HG03103 (cell line): ENCODE measurements at regions not wholly inside any gene's neighbourhood (a gene's known extent, or its start where the extent isn't known, plus 50 kb on each side); places are given as distances from the start of the nearest gene placed in this dataset.
"Not testable (repeated sequence)": the region's sequence is repeated elsewhere in the genome, so short reads cannot be mapped to it uniquely, and the experiment has no call there.

Source experiments
- ATAC-seq: cut with Tn5 transposase; IDR thresholded peaks from one replicate; pipeline ENCODE4 v1.9.1; 2021; ENCODE audit warnings: low read depth; ENCODE audit not compliant: unreplicated experiment

DNA sequence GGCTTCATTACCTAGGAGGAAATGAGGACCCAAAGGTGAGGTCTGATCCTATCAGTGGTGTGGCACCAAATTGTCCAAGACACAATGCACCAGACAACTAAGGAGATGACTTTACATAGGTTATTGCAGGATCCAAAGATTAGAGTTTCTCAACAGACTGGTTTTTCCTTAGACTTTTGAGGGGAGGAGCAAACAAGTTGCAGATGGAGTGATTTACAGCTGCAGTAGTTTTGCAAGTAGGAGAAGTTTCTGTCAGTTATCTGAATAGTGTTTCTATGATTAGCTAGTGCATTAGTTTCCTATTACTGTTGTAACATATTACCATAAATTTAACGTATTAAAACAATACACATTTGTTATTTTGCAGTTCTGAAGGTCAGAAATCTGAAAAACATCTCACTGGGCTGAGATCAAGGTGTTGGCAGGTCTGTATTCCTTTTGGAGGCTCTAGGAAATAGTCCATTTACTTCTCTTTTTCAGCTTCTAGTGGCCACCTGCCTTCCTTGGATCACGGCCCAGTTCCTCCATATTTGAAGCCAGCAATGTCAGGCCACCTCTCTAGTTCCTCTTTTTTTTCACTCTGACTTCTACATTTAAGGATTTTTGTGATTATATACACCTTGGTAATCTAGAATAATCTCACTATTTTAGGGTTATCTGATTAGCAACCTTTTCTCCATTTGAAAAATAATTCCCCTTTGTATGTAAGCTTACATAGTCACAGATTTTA, 994.9 kb downstream of the REEP3 start:
- ATAC-seq: no peak

DNA sequence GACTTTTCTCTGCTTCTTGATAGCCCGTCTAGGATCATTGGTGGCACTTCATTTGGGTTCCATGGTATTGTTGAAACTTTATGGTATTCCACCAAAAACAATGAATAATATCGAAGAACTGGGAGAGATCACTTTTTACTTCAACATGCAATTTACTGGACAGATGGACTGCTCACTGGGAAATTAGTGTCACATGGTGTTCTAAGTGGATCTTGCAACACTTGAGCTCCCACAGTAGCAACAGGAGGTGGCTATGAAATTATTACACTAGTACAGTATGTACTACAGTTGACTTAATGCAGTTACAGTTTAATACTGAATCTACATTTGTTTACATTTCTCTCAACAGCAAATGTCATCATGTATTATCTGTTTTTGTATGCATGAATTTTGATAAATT, 997.3 kb downstream of the REEP3 start:
- ATAC-seq: no peak

DNA sequence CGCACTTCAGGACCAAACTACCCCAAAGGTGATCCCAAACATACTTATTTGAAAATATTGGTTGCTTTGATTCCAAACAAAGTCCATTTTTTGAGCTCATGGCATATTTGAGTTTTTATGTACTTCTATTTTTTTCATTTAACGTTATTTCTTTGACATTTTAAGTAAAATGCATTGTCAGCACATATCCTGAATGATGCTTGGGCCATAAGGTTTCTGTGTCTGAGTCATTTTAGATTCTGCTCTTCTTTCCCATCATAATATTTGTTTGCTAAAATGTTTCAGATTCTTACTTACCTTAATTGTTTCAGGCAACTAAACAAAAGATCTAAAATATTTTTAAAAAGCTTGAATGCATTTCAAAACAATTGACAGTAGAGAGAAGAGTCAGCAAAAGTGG, 998.2 kb downstream of the REEP3 start:
- no peak for ATAC-seq

DNA sequence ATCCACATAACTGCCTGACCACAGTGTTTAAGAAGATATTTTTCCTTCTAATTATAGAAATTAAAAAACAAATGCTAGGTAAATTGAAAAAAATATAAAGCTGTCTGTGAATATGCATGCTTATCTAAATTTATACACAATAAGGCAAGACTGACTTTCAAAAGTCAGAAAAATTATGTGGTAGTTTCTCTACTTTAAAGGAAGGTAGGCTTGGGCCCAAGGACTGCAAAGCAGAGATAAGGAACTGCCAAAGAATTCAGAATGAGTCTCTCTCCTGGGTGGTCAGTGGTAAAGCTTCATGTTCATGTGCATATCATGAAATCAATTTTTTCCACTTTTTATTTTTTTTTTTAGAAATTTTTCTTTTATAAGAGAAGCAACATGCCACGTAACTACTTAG, 998.6 kb downstream of the REEP3 start:
- no peak for ATAC-seq

DNA sequence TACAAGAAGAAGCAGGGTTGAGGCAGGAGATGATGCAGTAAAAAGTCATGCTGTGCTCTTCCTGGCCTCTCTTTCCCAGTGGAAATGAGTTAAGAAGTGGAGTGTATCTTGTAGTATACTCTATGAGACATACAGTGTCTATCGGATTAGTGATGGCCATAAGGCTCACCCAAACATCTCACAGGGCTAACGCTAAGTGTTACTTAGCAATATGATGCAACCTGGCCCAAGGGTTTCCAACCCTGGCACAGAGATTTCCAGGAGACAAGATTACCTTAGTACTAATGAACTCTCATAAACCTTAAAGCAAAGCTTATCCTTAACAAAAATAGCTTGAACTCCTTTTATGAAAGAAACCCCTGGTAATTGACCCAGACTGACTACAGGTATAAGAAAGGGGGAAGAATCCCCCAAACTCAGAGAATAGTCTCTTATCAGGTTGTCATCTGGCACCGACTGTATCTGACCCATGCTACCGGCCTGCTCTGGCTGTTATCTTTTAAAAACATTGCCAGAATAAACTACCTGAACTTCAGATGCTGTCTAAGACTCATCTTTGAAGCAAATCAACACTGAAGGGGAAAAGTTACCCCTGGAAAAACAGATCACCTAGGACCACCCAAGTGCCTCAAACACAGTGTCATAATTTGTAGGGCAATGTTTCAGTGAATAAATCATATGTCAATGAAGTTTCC, 1002.0 kb downstream of the REEP3 start:
- ATAC-seq: no peak

DNA sequence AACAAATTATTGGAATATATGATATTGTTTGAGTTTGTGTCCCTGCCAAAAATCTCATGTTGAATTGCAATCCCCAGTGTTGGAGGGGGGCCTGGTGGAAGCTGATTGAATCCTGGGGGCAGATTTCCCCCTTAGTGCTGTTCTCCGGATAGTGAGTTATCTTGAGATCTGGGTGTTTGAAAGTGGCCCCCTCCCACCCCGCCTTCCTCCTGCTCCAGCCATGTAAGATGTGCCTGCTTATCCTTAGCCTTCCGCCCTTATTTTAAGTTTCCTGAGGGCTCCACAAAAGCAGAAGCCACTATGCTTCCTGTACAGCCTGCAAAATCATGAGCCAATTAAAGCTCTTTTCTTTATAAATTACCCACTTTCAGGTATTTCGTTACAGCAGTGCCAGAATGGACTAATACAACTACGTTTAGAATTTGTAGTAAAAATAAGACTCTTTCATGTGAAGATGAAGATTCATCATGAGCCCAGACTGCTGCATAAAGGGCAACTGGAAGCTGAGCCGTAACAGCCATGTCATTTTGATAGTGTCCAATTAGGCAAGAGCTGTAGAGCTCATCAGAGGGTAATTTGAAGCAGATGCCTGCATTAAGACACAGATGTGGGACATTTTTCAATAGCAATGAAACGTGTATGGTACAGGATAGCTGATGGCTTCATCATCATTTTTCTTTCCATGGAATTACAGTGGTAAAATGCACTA, 1007.2 kb downstream of the REEP3 start:
- no peak for ATAC-seq

DNA sequence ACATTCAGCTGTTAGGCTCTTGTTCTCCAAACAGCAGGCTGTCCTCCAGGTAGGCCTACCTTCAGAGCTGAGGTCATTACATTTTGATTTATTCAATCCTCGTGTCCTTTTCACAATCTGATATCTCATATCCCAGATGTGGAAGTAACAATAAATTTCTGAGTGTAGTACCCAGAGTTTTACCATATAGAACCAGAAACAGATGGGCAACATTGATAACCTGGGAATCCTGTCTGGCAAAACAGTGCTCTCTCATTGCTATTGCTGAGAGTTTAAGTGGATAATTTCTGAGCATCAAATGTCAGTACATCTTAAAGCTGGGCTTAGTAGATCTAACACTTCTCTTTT, 1007.8 kb downstream of the REEP3 start:
- ATAC-seq: no peak

DNA sequence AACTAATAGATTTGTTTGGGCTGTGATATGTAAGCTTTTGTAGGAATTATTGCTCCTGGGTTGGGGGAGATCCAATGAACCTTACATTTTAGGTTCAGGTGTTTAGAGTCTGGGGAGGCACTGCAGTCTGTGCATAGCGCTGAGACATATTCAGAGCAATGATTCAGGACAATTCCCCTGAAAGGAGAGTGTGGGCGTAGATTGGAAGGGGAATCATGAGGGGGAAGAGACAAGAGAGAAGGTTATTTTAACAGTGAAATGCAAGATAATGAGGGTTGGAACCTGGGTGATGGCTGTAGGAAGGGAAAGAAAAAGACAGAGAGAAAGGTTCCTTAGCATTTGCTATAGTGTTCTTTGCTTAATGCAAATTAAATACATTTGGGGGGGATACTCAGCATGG, 1013.4 kb downstream of the REEP3 start:
- no peak for ATAC-seq

DNA sequence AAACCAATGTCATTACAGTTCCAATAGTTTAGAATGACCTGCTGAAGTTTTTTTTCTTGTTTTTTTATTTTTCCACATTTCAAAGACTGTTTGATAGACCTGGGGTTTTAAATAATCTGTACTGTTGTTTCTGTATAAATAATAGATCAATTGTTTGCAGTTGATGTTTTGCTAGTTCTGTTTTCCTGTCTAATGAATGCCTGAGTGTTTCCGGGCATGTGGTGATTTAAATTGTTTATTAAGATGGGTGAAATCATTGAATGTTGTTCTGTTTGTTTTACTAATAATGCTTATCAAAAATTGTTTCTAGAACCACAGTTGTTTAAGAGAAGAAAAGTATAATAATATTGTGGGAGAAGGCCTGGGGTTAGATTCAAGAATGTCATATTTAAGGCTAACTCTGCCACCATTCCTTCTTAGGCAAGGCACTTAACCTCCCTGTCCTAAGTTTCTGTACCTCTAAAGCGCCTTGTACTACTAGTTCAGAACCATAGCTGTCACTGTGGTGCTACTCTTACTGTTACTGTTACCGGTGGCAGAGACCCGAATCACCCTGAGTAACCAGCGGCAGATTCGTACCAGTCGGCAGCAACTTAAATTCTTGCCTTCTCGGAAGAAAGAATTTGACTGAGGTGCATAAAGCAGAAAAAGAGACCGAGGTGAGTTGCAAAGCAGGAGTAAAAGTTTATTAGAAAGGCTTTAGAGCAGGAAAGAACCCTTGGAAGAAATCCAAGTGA, 1014.1 kb downstream of the REEP3 start:
- ATAC-seq: no peak

DNA sequence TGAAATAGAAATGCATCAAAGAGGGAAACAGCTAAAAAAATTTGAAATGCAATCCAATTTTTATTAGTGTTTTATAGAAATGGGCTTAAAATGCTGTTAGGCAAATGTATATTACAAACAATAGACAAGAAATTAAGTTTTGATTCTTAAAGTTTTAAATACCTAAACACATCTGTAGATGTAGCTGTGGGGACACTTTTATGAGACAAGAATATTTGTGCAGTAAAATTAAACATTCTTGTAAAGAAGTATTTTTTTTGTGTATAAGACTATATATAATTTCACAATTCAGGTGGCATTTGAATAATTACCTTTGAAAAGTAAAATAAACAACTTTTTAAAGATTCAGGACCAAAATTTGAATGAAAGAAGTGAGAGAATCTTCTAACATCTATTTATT, 1015.9 kb downstream of the REEP3 start:
- ATAC-seq: no peak

DNA sequence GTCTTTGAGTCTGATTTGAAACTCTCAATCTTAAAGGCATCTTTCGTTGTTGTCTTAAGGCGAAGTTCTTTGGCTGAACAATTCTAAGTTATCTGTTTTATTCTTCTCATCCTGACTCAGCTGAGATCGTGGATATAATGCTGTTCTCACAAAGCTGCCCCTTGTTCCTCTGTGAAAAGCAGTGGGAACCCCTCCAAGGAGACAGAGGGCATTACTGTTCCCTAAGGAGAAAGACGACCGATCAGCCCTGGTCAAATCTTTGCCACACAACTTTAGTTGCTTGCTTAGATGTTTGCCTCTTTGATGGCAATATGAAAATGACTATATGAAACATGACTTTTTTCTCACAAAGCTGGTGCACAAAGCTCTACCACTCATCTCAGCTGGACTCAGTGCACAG, 1016.7 kb downstream of the REEP3 start:
- ATAC-seq: no peak

DNA sequence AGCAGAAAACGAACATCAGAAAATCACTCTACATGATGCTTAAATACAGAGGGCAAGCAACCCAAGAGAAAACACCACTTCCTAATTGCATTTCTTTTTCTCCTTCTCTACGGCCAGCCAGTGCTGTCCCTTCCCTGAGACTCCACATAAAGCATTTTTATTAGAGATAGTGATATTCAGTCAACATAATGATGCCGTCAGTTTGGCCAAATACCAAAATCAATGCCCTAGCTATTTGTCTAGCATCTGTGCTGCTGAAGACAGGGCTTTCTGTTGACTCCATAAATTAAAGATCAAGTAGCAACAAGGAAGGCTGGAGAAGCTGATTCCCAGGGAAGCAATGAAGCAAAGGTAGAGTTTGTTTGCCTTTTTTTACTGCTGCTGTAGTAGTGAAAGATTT, 1024.9 kb downstream of the REEP3 start:
- ATAC-seq: no peak

DNA sequence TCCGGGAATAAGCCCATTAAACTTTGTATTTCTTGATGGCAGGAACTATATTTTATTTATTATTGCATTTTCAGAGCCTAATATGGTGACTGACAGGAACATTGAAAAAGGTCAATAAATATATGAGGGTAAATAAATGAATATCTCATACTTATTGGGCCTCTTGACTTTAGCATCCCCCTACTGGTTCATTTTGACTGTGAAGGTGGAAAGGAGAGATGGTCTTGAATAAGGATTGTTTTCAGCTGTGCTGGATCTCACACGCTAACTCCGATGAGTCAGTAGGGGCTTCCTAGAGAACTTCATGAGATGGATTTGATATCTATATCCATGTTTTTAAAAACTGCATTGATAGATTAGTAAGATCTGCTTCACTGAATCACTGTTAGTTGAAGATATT, 1026.0 kb downstream of the REEP3 start:
- no peak for ATAC-seq

DNA sequence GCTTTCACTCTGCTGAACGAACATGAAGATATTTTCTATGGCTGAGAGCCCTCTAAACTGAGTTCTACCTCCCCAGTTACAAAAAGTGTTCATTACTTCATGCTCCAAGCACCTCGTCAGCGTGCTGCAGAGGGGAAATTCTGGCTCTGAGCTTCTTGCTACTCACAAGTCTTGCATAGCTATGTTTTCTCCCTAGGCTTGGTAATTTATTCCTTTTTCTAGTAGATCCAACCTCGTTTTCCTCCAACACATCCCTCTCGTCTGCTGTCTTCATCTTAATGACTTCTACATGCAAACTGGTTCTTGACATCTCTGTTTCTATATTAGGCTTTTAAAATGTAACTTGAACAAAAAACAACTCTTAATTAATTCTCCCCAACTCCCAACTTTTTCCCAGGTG, 1034.5 kb downstream of the REEP3 start:
- ATAC-seq: no peak

DNA sequence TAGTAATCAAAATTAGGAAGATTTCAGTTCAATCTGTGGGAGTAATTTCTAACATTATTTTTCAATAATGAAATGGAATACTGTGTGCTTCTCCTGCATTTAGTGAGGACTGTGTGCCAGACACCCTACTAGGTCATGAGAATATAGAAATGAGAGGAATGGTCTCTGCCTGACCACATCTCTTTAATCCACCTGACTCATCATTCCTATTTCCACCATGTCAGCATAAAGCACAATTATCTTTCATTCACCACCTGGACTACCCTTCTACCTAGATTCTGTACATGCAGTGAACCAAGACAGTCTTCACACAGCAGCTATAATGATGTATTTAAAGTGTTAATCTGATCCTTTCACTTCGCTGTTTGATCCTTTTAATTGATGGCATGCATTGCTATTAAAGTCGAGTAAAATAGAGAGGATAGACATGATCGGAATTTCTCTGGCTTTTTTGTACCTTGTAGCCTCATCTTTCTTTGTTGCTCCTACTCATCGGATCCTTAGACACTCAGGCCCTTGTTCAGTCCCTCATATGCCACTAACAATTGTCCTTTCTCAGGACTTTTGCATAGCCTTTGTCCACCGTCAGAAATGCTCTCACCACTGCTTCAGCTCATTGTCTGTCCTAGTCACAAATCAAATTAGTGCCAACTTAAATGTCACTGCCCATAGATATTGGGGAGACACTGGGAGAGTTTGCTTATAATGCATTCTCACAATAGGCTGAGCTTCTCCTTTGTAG, 1037.1 kb downstream of the REEP3 start:
- ATAC-seq: no peak

DNA sequence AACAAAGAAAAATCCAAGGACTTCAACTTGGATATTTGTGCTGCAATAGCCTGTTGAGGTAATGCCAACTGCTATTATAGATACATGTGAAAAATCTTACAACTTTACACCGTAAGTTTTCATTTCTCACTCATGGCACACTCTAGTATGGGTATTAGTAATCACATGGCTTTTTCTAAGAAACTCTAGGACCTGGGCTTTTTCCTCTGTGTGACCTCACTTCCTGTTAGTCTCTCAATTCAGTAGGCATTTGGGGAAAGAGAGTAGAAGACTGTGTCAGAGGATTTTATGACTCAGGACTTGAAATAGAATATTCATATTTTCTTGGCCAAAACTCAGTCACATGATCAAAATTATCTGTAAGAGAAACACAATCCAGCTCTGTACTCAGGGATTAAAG, 1049.9 kb downstream of the REEP3 start:
- no peak for ATAC-seq

DNA sequence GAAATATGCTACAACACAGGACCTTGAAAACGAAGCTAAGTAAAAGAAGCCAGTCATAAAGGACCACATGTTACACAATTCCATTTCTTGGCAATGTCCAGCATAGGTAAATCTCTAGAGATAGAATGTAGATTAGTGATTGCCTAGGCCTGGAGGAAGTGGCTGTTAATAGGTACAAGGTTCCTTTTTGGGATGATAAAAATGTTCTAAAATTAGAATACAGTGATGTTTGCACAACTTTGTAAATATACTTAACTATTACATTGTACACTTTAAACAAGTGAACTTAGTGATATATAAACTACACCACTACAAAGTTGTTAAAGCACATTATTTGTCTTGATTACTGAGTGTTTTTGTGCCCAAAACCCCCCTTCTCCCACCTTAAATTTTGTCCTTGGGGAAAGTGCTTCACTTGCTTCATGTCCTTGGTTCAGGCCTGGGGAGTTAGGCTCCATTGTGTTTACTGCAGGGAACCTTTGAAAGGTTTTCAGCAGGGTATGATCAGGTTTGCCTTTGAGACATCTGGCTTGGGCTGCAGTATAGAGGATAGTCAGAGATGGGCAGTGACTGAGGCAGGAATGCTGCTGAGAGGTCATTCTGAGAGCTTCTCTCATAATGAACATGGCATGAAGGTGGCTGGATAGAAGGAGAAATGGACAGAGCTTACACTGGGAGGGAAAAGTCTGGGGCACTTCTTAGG, 1052.6 kb downstream of the REEP3 start:
- no peak for ATAC-seq

DNA sequence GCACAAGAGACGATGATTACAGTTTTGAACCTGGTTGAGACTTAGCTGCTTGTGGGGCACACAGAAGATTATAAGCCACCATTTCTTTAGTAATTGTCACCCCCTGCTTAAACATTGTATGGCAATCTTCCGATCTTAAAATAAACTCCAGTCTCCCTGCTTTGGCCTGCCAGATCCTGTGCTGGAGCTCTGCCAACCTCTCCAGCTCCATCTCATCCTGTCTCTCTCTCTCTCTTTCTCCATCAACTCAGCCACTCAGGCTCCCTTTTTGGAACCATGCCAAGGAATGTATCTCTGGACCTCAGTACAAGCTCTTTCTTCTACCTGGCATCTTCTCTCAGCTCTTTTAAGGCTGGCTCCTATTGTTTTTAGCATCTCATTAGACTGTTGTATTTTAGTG, 1053.2 kb downstream of the REEP3 start:
- no peak for ATAC-seq

DNA sequence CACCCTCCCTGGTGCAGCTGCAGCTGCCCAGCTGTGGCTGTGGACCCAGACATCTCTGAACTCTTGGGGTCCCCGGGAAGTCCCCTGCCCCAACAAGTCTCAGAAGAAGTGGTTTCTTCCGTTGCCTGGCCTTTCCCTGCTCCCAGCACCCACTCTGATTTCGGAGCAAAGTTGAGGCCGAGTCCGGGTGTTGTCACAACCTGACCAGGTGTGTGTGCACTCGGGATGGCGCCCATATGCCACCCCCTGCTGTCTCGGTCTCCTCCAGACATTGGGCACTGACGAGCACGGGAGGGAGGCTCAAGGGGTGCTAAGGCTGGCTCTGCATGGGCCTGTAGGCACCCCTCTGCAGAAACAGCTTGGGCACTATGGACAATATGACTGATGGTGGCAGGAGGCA, 1055.3 kb downstream of the REEP3 start:
- ATAC-seq: no peak

DNA sequence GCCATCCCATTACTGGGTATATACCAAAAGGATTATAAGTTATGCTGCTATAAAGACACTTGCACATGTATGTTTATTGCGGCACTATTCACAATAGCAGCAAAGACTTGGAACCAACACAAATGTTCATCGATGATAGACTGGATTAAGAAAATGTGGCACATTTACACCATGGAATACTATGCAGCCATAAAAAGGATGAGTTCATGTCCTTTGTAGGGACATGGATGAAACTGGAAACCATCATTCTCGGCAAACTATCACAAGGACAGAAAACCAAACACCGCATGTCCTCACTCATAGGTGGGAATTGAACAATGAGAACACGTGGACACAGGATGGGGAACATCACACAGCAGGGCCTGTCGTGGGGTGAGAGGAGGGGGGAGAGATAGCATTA, 1057.6 kb downstream of the REEP3 start:
- ATAC-seq: not testable (repeated sequence)
